ENCODE measurements at regions not wholly inside any gene's neighbourhood (a gene's known extent, or its start where the extent isn't known, plus 50 kb on each side); places are given as distances from the start of the nearest gene placed in this dataset.

DNA sequence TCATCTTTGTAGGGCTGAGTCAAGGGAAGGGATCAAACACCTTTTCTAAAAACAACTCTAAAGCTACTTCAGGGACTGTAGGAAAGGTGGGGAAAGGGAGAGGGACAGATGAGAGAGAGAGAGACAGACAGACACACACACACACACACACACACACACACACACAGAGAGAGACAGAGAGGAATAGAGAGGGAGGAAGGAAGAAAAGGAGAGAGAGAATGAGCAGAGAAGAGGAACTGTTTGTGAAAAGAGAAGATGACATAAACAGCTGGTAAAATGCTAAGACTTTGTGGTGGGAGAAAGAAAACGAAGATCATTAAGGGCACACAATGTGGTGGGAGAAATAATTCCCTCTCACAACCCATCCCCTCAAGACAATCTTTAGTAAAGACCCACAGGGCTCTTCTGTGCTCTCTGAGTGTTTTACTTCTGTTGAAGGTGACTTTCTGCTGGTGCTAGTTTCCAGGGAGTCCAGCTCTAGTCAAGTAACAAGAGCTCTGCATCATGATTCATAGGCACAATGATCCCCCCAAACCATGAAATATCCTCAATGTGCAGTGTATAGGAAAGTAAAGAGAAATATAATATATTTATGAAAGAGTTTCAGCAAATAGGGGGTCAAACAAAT, 77.2 kb upstream of the STK17B start:
- no peak for DNase-seq (ENCODE audit: extremely low read depth, low read depth)
- TF ChIP-seq, protein P1, sequence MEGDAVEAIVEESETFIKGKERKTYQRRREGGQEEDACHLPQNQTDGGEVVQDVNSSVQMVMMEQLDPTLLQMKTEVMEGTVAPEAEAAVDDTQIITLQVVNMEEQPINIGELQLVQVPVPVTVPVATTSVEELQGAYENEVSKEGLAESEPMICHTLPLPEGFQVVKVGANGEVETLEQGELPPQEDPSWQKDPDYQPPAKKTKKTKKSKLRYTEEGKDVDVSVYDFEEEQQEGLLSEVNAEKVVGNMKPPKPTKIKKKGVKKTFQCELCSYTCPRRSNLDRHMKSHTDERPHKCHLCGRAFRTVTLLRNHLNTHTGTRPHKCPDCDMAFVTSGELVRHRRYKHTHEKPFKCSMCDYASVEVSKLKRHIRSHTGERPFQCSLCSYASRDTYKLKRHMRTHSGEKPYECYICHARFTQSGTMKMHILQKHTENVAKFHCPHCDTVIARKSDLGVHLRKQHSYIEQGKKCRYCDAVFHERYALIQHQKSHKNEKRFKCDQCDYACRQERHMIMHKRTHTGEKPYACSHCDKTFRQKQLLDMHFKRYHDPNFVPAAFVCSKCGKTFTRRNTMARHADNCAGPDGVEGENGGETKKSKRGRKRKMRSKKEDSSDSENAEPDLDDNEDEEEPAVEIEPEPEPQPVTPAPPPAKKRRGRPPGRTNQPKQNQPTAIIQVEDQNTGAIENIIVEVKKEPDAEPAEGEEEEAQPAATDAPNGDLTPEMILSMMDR (IDR thresholded peaks at IDR 0.05; ENCODE audit: low read depth, low read length), result no peak

DNA sequence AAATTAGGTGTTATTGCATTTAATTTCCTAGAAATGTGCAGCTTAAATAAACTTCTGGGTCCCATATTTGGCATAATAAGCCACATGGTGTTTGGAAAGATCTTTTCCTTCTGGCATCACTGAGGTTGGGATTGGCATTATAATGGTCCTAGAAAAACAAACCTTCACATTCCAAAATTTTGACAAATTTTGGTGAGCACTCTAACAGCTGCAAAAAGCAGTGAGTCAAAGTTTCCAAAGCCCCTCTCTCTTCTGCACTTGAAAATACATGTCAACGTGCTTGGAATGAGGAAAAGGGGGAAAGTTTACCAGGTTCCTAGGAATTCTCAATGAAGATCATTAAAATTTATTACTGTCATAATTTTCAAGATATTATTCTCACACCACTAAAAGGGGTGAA, 77.8 kb upstream of the STK17B start:
- no peak for DNase-seq (ENCODE audit: extremely low read depth, low read depth)
- TF ChIP-seq, protein P1 (IDR thresholded peaks at IDR 0.05; ENCODE audit: low read depth, low read length), result no peak

DNA sequence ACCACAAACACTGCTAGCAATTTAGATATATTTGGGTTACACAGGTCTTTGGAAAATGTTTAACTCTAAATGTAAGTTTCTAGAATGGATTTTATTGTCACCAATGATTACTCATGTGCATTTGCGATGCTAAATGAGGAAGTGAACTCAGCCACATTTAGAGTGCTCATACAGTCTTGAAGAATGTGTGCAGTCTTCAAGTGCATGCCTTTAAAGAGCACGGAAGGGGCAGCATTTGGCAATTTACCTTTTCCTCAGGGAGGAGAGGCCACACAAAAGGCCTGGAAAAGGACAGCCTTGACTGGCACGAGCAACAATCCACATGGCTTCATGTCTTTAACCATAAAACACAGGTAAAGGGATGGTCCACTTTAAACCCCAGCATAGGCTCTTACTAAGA, 78.5 kb upstream of the STK17B start:
- DNase-seq (ENCODE audit: extremely low read depth, low read depth), result no peak
- TF ChIP-seq, protein P1 (IDR thresholded peaks at IDR 0.05; ENCODE audit: low read depth, low read length), result no peak

DNA sequence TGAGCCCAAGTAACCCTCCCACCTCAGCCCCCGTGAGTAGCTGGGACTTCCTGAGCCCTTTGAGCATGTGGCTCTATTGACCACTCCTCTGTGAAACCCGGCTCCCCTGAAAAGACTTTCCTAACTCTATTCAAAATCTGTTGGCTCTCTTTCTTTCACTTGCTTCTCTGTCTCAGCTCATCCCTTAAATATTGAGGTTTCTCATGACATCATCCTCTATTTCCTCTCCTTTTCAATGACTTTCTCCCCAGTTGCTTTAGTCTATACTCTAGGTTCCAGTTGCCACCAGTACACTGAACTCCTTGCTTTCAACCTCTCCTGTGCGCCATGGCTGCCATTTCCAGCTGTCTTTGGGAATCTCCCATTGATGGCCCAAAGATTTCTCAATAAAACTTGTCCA, 79.8 kb upstream of the STK17B start:
- DNase-seq (ENCODE audit: extremely low read depth, low read depth), result no peak
- TF ChIP-seq, protein P1 (IDR thresholded peaks at IDR 0.05; ENCODE audit: low read depth, low read length), result no peak

DNA sequence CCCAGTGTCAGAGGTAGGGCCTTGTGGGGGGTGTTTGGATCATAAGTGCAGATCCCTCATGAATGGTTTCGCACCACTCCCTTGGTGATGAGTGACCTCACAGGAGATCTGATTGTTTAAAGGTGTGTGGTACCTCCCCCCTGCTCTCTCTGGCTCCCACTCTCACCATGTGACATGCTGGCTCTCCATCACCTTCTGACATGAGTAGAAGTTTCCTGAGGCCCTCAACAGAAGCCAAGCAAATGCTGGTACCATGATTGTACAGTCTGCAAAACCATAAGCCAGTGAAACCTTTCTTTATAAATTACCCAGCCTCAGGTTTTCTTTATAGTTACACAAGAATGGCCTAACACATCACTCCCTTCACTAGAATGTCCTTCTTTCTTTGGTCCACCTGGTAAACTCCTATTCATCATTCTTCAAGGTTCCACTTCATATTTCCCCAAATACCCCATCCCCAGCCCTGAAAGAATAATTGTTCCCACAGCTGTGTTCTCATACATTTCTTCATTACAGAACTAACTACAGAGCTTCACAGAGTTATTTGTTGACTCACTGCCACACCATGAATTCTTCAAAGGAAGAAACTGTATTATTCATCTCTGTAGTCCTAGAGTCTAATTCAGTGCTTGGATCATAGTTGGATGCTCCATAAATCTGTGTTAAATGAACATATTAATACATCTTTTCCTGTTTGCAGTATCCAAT, 81.2 kb upstream of the STK17B start:
- TF ChIP-seq, protein P1 (IDR thresholded peaks at IDR 0.05; ENCODE audit: low read depth, low read length), result no peak
- no peak for DNase-seq (ENCODE audit: extremely low read depth, low read depth)

DNA sequence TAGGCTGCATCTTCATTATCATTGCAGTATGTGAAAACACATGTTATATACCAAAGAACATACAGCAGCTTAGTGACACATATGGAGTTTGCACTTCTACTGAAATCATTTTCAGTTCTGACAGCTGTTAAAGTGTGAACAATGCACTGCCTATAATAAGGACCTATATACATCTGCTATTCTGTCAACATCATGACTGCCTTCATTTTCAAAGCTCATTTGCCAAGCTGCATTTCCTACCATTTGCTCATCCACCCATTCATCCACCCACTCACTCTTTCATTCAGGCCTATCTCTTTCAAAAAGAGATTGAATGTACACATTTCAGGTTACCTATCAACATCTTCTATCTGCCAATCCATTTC, 81.7 kb upstream of the STK17B start:
- TF ChIP-seq, protein P1 (IDR thresholded peaks at IDR 0.05; ENCODE audit: low read depth, low read length), result no peak
- no peak for DNase-seq (ENCODE audit: extremely low read depth, low read depth)

DNA sequence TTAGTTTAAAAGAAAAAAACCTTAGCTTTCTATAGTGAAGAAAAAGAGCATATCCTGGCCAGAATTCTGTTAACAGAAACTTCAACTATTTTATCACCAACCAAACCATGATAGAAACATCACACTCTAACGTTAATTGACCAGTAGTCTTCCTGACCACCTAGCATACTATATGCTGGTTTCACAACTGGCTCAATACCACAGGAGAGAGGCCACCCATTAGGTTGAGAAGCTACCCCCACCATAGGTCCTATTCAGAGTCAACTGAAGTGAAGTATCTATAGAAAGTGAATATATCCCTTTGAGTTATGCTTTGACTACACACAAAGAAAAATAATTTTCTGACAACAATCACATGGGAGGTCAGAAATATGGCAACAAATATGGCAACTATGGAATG, 85.2 kb upstream of the STK17B start:
- DNase-seq (ENCODE audit: extremely low read depth, low read depth), result no peak
- TF ChIP-seq, protein P1 (IDR thresholded peaks at IDR 0.05; ENCODE audit: low read depth, low read length), result no peak
